Hippocampal formation (tissue), 2 donors: ENCODE measurements at regions not wholly inside any gene's neighbourhood (a gene's known extent, or its start where the extent isn't known, plus 50 kb on each side); places are given as distances from the start of the nearest gene placed in this dataset.
"Not testable (repeated sequence)": the region's sequence is repeated elsewhere in the genome, so short reads cannot be mapped to it uniquely, and the experiment has no call there.

ENCODE experiments used
- DNase-seq, 2 donors: peaks; one replicate each; lab custom pipeline; 2025; lab: John Stamatoyannopoulos, UW

DNA sequence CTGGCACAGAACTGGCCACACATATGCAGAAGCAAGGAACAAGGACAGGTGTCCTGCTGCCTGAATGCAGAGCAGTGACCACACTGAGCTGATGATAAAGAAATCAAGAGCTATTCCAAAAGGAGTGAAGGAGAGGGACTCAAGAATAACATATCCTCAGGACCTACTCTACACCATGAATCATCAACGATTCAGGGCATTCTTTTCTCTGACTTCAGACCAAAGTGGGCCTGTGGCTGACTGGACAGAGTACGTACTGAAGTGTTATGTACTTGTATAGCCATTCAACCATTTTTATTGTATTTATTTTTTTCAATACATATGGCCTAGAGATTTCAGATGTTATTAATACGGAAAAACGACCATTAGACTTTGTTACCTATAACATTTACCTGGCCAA, 177.5 kb upstream of the TMTC1 start:
- DNase-seq, result no peak

GRCh38 chr12:29960122-29960521, 176.4 kb upstream of the TMTC1 start:
- DNase-seq, result no peak

DNA sequence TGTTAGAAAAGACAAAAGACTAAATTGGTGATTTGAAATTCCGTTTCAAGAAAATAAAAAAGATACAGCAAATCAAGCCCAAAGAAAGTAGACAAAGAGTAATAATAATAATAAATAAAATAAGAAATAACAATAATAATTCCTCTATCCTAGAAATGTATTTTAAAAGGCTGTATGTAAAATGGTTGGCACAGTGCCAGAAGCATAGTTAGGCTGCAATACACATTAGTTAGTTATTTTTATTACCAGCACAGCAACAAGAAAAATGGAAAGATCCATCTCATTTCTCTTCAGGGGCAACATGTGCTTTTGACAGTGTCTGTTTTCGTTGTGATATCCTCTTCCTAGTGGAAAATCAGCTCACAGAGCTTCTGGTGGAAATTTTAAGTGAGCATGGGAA, 174.1 kb upstream of the TMTC1 start:
- no peak for DNase-seq

GRCh38 chr12:29945904-29946303, 162.2 kb upstream of the TMTC1 start:
- DNase-seq, result no peak

- DNase-seq, result no peak
These were observed 160.7 kb upstream of the TMTC1 start for GRCh38 chr12:29944269-29945000.

GRCh38 chr12:29943683-29944082, 159.9 kb upstream of the TMTC1 start:
- no peak for DNase-seq

- DNase-seq, result peak in 1 of 2 donors; percentile 24
These were observed 157.1 kb upstream of the TMTC1 start for GRCh38 chr12:29940811-29941210.

GRCh38 chr12:29930503-29930902, 146.8 kb upstream of the TMTC1 start:
- no peak for DNase-seq

DNA sequence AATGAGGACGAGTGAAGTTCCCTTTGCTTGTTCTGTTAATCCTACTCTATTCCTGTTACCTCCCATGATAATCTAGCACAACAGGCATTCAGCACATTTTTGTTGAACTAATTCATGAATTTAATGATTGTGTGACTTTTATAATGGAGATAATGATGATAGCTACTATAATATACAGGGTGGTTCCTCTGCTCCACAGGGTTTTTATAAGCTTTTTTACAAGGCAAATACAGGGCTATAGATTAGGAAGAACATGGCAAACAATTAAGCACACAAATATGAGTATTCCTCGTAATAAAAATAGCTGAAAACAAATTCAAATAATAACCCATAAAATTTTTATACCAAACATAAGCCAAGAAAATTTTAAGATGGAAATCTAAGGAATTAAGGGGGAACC, 145.6 kb upstream of the TMTC1 start:
- DNase-seq, result no peak

DNA sequence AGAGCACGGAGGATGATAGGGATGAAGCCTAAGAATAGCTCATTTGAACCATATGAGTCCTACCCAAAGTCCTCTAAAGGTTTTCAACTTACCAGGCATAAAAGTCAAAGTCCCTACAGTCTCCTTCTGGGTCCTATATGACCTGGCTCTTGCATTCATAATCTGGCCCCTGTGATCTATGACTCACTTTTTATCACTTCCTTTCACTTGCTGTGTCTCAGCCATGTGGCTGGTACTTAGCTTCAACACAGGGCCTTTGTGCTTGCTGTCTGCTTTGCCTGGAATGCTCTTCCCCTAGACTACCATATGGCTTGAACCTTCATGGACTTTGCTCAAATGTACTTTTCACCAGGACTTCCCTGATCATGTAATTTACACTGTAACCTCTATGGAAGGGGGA, 137.6 kb upstream of the TMTC1 start:
- no peak for DNase-seq

- DNase-seq, result no peak
These were observed 124.4 kb upstream of the TMTC1 start for GRCh38 chr12:29908157-29908556.

- no peak for DNase-seq
These were observed 123.7 kb upstream of the TMTC1 start for GRCh38 chr12:29907461-29907860.

GRCh38 chr12:29902043-29902442, 118.3 kb upstream of the TMTC1 start:
- no peak for DNase-seq

DNA sequence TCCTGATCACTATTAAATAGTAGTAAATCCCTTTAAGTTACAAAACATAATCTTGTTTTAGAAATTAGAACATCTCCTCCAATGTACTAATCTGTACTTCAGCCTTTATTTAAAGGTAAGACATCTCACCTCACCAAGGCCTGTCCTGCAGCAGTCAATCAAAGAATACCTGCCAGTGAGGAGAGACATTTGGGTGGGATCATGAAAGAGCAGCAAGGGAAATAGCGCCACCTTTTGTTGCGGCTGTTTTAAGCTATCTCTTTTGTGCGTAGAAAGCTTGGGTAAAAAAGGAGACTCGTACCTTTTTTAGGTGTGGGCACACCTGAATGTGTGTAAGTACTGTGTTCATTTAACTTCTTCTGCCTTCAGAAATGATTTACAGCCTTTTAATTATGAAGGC, 117.8 kb upstream of the TMTC1 start:
- no peak for DNase-seq

GRCh38 chr12:29899212-29899931, 115.6 kb upstream of the TMTC1 start:
- DNase-seq, result no peak

DNA sequence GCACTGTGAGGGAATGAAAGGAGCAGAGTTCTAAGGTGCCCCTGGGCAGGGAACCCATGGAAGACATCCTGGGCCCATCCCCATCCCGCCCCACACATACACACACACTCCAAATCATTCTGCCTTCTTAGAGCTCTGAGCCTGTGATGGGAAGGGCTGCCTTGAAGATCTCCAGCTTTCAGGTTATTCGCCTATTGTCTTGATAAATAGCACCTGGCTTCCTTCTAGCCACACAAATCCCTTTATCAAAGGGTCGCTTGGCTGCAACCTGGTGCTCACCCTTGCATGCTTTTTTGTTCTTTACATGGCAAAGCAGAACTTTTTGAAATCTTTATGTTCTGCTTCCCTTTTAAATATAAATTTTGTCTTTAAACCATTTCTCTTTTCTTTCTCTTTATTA, 112.2 kb upstream of the TMTC1 start:
- DNase-seq, result no peak

DNA sequence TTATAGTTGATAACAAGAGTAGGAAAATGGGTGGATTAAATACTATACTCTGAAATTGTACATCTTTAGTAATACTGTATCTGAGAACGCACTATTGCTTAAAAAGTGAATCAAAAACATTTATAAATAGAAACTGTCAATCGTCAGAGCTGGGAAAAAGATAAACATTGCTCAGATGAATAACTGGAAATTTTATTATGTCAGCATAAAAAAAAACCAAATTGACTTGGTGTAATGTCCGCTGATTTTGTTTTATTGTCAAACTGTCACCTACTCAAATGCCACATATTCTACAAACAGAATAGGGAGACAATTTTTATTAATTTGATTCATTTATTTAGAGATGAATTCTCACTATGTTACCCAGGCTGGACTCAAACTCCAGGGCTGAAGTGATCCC, 109.3 kb upstream of the TMTC1 start:
- no peak for DNase-seq

DNA sequence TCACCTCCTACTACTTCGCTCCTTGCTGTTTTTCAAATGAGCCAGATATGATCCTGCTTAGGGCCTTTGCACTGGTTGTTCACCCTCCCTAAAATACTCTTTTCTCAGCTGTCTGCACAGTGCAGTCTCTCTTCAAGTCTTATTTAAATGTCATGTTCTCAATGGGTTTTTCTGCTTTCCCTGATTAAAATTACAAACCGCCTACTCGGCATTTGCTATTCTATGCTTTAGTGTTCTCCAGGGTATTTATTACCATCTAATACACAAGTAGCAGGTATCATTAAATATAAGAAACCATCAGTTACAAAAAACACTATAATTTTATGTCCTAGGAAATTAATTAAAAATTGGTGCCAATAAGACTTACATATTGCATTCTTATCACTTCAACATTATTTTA, 108.0 kb upstream of the TMTC1 start:
- DNase-seq, result no peak

DNA sequence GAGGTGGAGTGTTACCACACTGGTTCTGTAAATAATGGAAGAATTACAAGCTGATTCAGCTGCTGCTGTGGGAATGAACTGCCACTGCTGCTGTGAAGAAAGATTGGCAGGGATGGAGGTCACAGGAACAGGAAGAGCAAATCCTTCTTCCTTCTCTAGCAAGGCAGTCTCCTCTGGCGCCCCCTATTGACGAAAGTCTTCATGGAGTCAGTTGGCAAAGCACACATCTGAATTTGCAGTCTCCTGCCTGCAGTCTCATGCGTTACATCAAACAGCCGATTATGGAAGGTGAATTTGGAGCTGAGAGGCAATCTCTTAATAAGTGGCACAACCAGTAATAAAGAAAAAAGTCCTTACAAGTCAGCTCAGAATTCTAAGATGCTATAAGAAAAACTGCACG, 106.0 kb upstream of the TMTC1 start:
- DNase-seq, result peak in 1 of 2 donors; percentile 3

GRCh38 chr12:29888777-29889176, 105.0 kb upstream of the TMTC1 start:
- DNase-seq, result no peak

DNA sequence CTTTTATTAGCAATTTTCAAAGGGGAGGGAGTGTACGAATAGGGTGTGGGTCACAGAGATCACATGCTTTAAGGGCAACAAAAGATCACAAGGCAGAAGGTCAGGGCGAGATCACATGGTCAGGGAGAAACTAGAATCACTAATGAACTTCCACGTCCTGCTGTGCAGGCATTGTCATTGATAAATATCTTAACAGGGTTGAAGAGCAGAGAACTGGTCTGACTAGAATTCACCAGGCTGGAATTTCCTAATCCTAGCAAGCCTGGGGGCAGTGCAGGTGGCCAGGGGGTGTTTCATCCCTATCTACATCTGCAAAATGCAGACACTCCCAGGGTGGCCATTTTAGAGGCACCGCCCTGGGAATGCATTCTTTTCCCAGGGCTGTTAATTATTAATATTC, 101.2 kb upstream of the TMTC1 start:
- not testable (repeated sequence) for DNase-seq

- no peak for DNase-seq
These were observed 100.3 kb upstream of the TMTC1 start for GRCh38 chr12:29883941-29884554.

- no peak for DNase-seq
These were observed 99.8 kb upstream of the TMTC1 start for GRCh38 chr12:29883525-29883924.
